Right lobe of liver (tissue), 6 donors: ENCODE measurements at regions not wholly inside any gene's neighbourhood (a gene's known extent, or its start where the extent isn't known, plus 50 kb on each side); places are given as distances from the start of the nearest gene placed in this dataset.

Source experiments
- ATAC-seq, 4 donors: fragments of 200-7000 bp; cut with Tn5 transposase; one replicate each; pipeline ENCODE4 v1.9.1; 2020; ENCODE audit warnings: mild to moderate bottlenecking in 4 of 4, moderate library complexity in 4 of 4
- DNase-seq, 3 donors: peaks; one replicate each; pipeline ENCODE4 v3.0.0-alpha.2; 2020
- H3K27ac ChIP-seq, 3 donors: fragments of 200-600 bp; one replicate each; pipeline ENCODE4 v1.8.0; 2022
- H3K27me3 ChIP-seq, 2 donors: fragments of 200-600 bp; one replicate each; pipeline ENCODE4 v1.8.0; 2022
- H3K36me3 ChIP-seq, 4 donors: fragments of 200-600 bp; sonication (generic) in 1 of 4; one replicate each; pipeline versions ENCODE4 v1.5.1 to v1.8.0; 2017 to 2022; ENCODE audit warnings: control low read depth in 1 of 4
- H3K4me1 ChIP-seq, 4 donors: fragments of 200-600 bp; sonication (generic) in 1 of 4; one replicate each; pipeline versions ENCODE4 v1.5.1 to v1.8.0; 2017 to 2022; ENCODE audit warnings: control low read depth in 1 of 4
- H3K4me3 ChIP-seq, 3 donors: fragments of 200-600 bp; one replicate each; pipeline ENCODE4 v1.8.0; 2022
- H3K9me3 ChIP-seq, 4 donors: fragments of 200-600 bp; sonication (generic) in 1 of 4; one replicate each; pipeline versions ENCODE4 v1.5.1 to v1.8.0; 2017 to 2022; ENCODE audit warnings: control low read depth in 1 of 4
- POLR2A ChIP-seq: fragments of 450-650 bp; IDR thresholded peaks from one replicate; pipeline ENCODE4 v1.6.1; 2017; ENCODE audit warnings: antibody characterized with exemption, mild to moderate bottlenecking
- WGBS: methylation state at CpG from one replicate; pipeline ENCODE4 v1.1.6; 2018; ENCODE audit warnings: low coverage, low lambda C conversion rate; ENCODE audit not compliant: insufficient coverage; ENCODE audit errors: missing lambda C conversion rate; 5-methylcytosine and 5-hydroxymethylcytosine counted together
- intact Hi-C, 2 donors: fragments of 100-400 bp; cut with DNase I; formaldehyde crosslinking; loops; one replicate each; pipeline versions ENCODE4 v1.11.2 to v1.14.1; 2022
- TF ChIP-seq, protein P1 (sequence below), 4 donors: fragments of 200-600 bp in 3 of 4; fragments of 450-650 bp in 1 of 4; IDR thresholded peaks; one replicate each; pipeline versions ENCODE4 v1.5.1 to v1.8.0; 2016 to 2022; ENCODE audit warnings: antibody characterized with exemption in 4 of 4, mild to moderate bottlenecking in 2 of 4
- donor health status: DM: no; HTN: yes; CAD: no.
- donor health status: DM: no; HTN: no; CAD: no.
- donor health status: DM: no; HTN: no; CAD: no.
- donor health status: DM: no; HTN: yes; CAD: no.
- donor health status: DM: no; HTN: yes; CAD: no.

DNA sequence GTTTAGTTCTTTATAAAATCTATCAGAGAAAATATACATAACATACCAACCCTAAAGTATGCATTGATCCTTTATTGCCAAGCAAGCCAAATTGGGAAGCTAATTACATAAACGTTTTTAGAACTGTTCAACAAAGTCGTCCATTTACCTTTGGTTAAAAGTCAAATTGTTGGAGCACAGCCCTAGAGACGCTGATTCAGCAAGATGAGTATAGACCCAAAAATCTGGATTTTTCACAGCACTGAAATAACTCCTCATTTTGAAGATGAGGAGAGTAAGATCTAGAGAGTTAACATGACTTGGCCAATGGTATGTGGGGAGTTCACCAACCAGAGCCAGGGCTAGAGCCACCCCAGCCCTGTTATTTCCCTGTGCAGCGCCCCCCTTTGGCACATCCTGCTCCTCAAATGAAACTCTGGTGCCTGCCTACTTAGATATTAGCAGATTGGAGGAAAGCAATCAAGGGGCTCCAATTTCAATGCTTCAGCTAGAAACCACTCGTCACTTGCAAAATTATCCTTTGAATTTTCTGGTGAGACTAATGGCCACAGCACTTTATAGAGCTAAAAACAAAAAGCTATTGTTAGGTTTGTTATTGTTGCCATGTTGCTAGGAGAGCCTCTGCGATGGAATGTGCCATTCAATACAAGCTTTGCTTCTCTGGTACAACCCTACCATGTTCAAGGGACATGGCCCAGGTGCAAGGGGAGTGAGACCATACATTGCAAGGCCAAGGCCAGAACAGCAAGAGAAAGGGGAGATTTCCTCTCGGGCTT is 132.6 kb upstream of the ZEB1 start:
- Histone ChIP-seq H3K9me3 (no peaks in the 10 kb centered on the region), H3K36me3 (no peaks in the 10 kb centered on the region), H3K27me3 (no peaks in the 10 kb centered on the region), H3K27ac (no peak overlapping the region), H3K4me3 (no peak overlapping the region), H3K4me1 (no peaks in the 10 kb centered on the region)
- DNase-seq, result no peak
- WGBS, result 54% methylated on average over 7 of the region's 7 CpGs
- TF ChIP-seq, protein P1, sequence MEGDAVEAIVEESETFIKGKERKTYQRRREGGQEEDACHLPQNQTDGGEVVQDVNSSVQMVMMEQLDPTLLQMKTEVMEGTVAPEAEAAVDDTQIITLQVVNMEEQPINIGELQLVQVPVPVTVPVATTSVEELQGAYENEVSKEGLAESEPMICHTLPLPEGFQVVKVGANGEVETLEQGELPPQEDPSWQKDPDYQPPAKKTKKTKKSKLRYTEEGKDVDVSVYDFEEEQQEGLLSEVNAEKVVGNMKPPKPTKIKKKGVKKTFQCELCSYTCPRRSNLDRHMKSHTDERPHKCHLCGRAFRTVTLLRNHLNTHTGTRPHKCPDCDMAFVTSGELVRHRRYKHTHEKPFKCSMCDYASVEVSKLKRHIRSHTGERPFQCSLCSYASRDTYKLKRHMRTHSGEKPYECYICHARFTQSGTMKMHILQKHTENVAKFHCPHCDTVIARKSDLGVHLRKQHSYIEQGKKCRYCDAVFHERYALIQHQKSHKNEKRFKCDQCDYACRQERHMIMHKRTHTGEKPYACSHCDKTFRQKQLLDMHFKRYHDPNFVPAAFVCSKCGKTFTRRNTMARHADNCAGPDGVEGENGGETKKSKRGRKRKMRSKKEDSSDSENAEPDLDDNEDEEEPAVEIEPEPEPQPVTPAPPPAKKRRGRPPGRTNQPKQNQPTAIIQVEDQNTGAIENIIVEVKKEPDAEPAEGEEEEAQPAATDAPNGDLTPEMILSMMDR (IDR thresholded peaks at IDR 0.05), result no peak
- TF ChIP-seq POLR2A, result no peak
- ATAC-seq, result no peak
- intact Hi-C loops, result no loop called here

DNA sequence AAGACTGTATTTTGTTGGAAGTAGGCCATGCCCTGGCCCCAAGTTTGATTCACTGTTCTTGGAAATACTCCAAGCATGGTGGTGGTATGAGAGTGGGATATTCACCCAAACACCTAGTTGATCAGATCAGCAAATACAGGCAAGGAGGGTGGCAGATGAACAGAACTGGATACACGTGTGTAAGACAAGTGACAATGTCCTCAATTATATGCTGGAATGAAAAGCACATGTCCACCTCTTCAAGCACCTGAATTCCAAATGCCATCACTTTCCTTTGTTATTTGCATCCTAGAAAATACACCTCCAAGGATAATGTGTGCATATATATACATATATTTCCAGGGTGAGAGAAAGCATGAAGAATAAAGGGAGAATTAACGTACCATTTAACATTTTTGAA is 131.8 kb upstream of the ZEB1 start:
- no peaks in the 10 kb centered on the region for H3K36me3 ChIP-seq
- no peak overlapping the region for H3K27ac ChIP-seq
- ATAC-seq (no peak), DNase-seq (no peak)
- TF ChIP-seq, protein P1 (IDR thresholded peaks at IDR 0.05), result no peak
- TF ChIP-seq POLR2A, result no peak
- intact Hi-C loops, result no loop called here
- no peaks in the 10 kb centered on the region for H3K4me1 ChIP-seq
- WGBS, result 83% methylated on average over 2 of the region's 2 CpGs
- no peak overlapping the region for H3K4me3 ChIP-seq
- no peaks in the 10 kb centered on the region for H3K27me3 ChIP-seq
- no peaks in the 10 kb centered on the region for H3K9me3 ChIP-seq

DNA sequence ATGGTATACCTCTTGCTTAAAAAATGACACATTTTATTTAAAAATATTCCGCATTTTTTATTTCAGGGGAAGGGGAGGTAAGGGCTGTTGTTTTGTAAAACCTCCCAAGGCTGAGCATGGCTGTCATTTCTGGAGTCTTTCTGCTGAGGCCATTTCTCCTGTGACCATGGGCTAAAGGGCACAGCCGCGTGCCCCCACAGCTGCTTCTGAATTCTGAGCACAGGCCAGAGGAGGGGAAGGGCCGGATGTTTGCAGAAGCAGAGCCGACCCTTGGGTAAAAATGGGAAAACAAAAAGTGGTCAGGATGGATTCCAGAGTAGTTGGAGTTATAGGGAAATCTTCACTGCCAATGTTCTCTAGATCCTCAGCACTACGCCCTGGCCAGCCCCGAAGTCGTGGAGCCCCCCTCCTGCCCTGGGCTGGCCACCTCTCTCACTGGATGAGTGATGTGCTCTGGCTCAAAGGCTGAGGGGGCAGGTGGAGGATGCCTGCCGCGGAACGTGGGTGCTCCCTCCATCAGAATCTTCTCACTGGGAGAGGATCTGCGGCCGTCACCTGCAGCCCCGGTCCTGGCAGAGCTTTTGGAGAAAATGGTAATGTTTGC is 131.3 kb upstream of the ZEB1 start:
- Histone ChIP-seq H3K4me3 (no peak overlapping the region), H3K27me3 (no peaks in the 10 kb centered on the region), H3K4me1 (no peaks in the 10 kb centered on the region), H3K27ac (no peak overlapping the region), H3K36me3 (no peaks in the 10 kb centered on the region), H3K9me3 (no peaks in the 10 kb centered on the region)
- intact Hi-C loops, result no loop called here
- ATAC-seq, result no peak
- WGBS, result 57% methylated on average over 8 of the region's 14 CpGs
- TF ChIP-seq, protein P1 (IDR thresholded peaks at IDR 0.05), result no peak
- TF ChIP-seq POLR2A, result no peak
- no peak for DNase-seq

DNA sequence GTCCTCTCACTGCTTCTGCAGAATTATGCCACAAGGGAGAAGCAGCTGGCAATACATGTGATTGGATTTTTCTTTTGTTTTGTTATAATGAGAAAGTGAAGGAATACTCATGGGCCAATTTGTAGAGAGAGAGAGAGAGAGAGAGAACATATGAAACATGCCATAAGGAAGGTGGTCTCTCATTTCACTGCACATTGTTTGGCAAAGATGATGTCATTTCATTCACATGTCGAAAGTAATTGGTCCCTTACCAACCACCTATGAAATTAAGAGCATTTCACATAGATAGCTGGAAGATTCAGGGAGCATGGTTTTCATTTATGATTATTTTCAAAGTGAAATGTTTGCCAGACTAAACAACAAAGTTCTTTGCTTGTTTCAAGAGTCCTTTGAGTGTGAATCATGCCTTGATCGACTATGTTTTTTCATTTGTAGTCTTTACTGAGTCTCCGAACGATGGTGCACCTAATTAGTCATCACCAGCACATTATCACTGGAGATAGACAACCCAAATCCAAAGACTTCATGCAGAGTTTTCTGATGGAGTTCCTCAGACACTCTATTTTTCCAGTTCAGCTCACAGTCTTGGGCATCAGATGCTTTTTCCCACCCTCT is 130.1 kb upstream of the ZEB1 start:
- no peaks in the 10 kb centered on the region for H3K36me3 ChIP-seq
- H3K4me3 ChIP-seq, result no peak overlapping the region
- H3K27ac ChIP-seq, result no peak overlapping the region
- H3K4me1 ChIP-seq, result no peaks in the 10 kb centered on the region
- H3K9me3 ChIP-seq, result no peaks in the 10 kb centered on the region
- TF ChIP-seq POLR2A, result no peak
- TF ChIP-seq, protein P1 (IDR thresholded peaks at IDR 0.05), result no peak
- ATAC-seq, result no peak
- intact Hi-C loops, result no loop called here
- no peaks in the 10 kb centered on the region for H3K27me3 ChIP-seq
- whole genome bisulfite sequencing, result 78% methylated on average over 4 of the region's 4 CpGs
- DNase-seq, result no peak
